GM12878 (cell line): ENCODE measurements at regions not wholly inside any gene's neighbourhood (a gene's known extent, or its start where the extent isn't known, plus 50 kb on each side); places are given as distances from the start of the nearest gene placed in this dataset.

Experiments used
- ATAC-seq: fragments of 200-7000 bp; cut with Tn5 transposase; 3 replicates; pipeline ENCODE4 v1.9.1; 2020; ENCODE audit warnings: mild to moderate bottlenecking, moderate library complexity
- BruUV-seq: library from RNA; stranded (reverse); fragments of 400-500 nt; replicated peaks from 2 replicates; lab custom pipeline; 2021; lab: Mats Ljungman, UMichigan
- CTCF ChIA-PET: fragments of 300-600 bp; sonication (Branson Sonifier 250); formaldehyde crosslinking; extraction: SDS; loops from one replicate; lab custom pipeline; 2021; ENCODE audit warnings: inconsistent platforms; lab: Yijun Ruan, JAX
- POLR2A ChIA-PET: fragments of 350-600 bp; formaldehyde crosslinking; extraction: SDS; loops from one replicate; lab custom pipeline; 2021; ENCODE audit warnings: inconsistent platforms; lab: Charles Lee
- RAD21 ChIA-PET: fragments of 300-600 bp; sonication (Branson Sonifier 250); formaldehyde crosslinking; loops from one replicate; lab custom pipeline; 2023; ENCODE audit warnings: antibody characterized with exemption; ENCODE audit not compliant: unreplicated experiment; lab: Charles Lee
- SMC1A ChIA-PET: fragments of 300-600 bp; sonication (Branson Sonifier 250); formaldehyde crosslinking; loops from one replicate; lab custom pipeline; 2023; ENCODE audit not compliant: unreplicated experiment, uncharacterized antibody; lab: Charles Lee
- DNase-seq: peaks from one replicate; pipeline ENCODE4 v3.0.0-alpha.2; 2011; ENCODE audit warnings: low read depth, low spot score
- FAIRE-seq: peaks from 3 replicates; lab custom pipeline; 2011; peaks lifted over from hg19 to GRCh38; lab: Jason Lieb, UNC
- H2AFZ ChIP-seq: 2 replicates; pipeline ENCODE4 v1.6.0; 2011; ENCODE audit warnings: low read depth, low read length, control low read depth; ENCODE audit not compliant: control insufficient read depth
- H3K27ac ChIP-seq: 2 replicates; pipeline ENCODE4 v1.5.1; 2011; ENCODE audit warnings: control low read depth; ENCODE audit not compliant: control insufficient read depth, insufficient read depth
- H3K27me3 ChIP-seq, 2 experiments: replicated peaks in 1 of 2; 2 replicates each; pipeline versions ENCODE4 v1.6.0 to v1.6.1; 2011; ENCODE audit warnings: low read length in 1 of 2; ENCODE audit not compliant: control insufficient read depth in 2 of 2, insufficient read depth in 2 of 2
- H3K36me3 ChIP-seq, 2 experiments: 2 replicates each; pipeline ENCODE4 v1.5.1; 2011; ENCODE audit warnings: low read length in 1 of 2; ENCODE audit not compliant: control insufficient read depth in 2 of 2, insufficient read depth in 2 of 2
- H3K4me1 ChIP-seq: 2 replicates; pipeline ENCODE4 v1.6.1; 2011; ENCODE audit warnings: mild to moderate bottlenecking, low read length, moderate library complexity, mixed read lengths; ENCODE audit not compliant: control insufficient read depth, insufficient read depth
- H3K4me2 ChIP-seq: 2 replicates; pipeline ENCODE4 v1.6.0; 2011; ENCODE audit warnings: control low read depth; ENCODE audit not compliant: control insufficient read depth, insufficient read depth
- H3K4me3 ChIP-seq: fragments of 200-600 bp; sonication (generic); 2 replicates; pipeline ENCODE4 v1.5.1; 2016
- H3K79me2 ChIP-seq: 2 replicates; pipeline ENCODE4 v1.6.0; 2011; ENCODE audit warnings: low read length; ENCODE audit not compliant: control insufficient read depth, insufficient read depth
- H3K9ac ChIP-seq: 2 replicates; pipeline ENCODE4 v1.8.0; 2011; ENCODE audit warnings: low read length, control low read depth, mixed read lengths; ENCODE audit not compliant: control insufficient read depth, insufficient read depth
- H3K9me3 ChIP-seq: replicated peaks from 3 replicates; pipeline ENCODE4 v1.5.1; 2011; ENCODE audit warnings: mild to moderate bottlenecking, low read length; ENCODE audit not compliant: control insufficient read depth, insufficient read depth
- H4K20me1 ChIP-seq: 2 replicates; pipeline ENCODE4 v1.6.0; 2011; ENCODE audit not compliant: control insufficient read depth, insufficient read depth
- ASH2L ChIP-seq: fragments of 300-600, 200-600 bp; sonication (generic); IDR thresholded peaks from 2 replicates; pipeline ENCODE4 v1.6.1; 2017; ENCODE audit warnings: low read depth, mild to moderate bottlenecking, borderline replicate concordance
- BCL11A ChIP-seq: IDR thresholded peaks from 2 replicates; pipeline ENCODE4 v1.6.1; 2011; ENCODE audit warnings: low read depth, low read length
- BMI1 ChIP-seq: fragments of 450-650 bp; IDR thresholded peaks from 2 replicates; pipeline ENCODE4 v1.6.1; 2016; ENCODE audit warnings: mild to moderate bottlenecking, moderate library complexity, borderline replicate concordance
- GABPA ChIP-seq: IDR thresholded peaks from 2 replicates; pipeline ENCODE4 v1.6.1; 2014; ENCODE audit warnings: antibody characterized with exemption, low read depth, mild to moderate bottlenecking, inconsistent platforms
- MLLT1 ChIP-seq: fragments of 450-650 bp; IDR thresholded peaks from 2 replicates; pipeline ENCODE4 v1.6.1; 2016; ENCODE audit warnings: mild to moderate bottlenecking
- SIX5 ChIP-seq: IDR thresholded peaks from 2 replicates; pipeline ENCODE4 v1.6.1; 2011; ENCODE audit warnings: mild to moderate bottlenecking, low read depth, low read length, moderate library complexity; ENCODE audit not compliant: severe bottlenecking
- TBL1XR1 ChIP-seq: IDR thresholded peaks from 2 replicates; pipeline ENCODE4 v1.6.1; 2012; ENCODE audit warnings: low read depth, low read length, improper control_type of control experiment
- TCF12 ChIP-seq: IDR thresholded peaks from 2 replicates; pipeline ENCODE4 v1.6.1; 2011; ENCODE audit warnings: low read depth, mild to moderate bottlenecking, low read length
- WRNIP1 ChIP-seq: IDR thresholded peaks from 2 replicates; pipeline ENCODE4 v1.6.1; 2011; ENCODE audit warnings: low read depth, low read length, improper control_type of control experiment, borderline replicate concordance
- ZNF217 ChIP-seq: fragments of 450-650 bp; IDR thresholded peaks from 2 replicates; pipeline ENCODE4 v1.6.1; 2017; ENCODE audit warnings: antibody characterized with exemption, mild to moderate bottlenecking
- ZNF592 ChIP-seq: fragments of 450-650 bp; IDR thresholded peaks from 2 replicates; pipeline ENCODE4 v1.6.1; 2017; ENCODE audit warnings: mild to moderate bottlenecking, moderate library complexity
- ZNF622 ChIP-seq: fragments of 450-650 bp; IDR thresholded peaks from 2 replicates; pipeline ENCODE4 v1.6.1; 2017; ENCODE audit warnings: mild to moderate bottlenecking, inconsistent platforms
- ZZZ3 ChIP-seq: IDR thresholded peaks from 2 replicates; pipeline ENCODE4 v1.6.1; 2011; ENCODE audit warnings: low read depth; ENCODE audit not compliant: control insufficient read depth, insufficient read length
- WGBS: methylation state at CpG from one replicate; pipeline ENCODE4 v1.1.6; 2016; ENCODE audit warnings: low lambda C conversion rate; ENCODE audit not compliant: insufficient replicate concordance, insufficient coverage; ENCODE audit errors: missing lambda C conversion rate; 5-methylcytosine and 5-hydroxymethylcytosine counted together
- in situ Hi-C: fragments of 300-500 bp; cut with MboI; formaldehyde crosslinking; loops from 9 replicates; pipeline ENCODE4 v1.14.3; 2018; ENCODE audit warnings: mixed read lengths
- intact Hi-C: fragments of 100-400 bp; cut with micrococcal nuclease; formaldehyde crosslinking; loops from one replicate; pipeline ENCODE4 v1.14.2; 2022; ENCODE audit not compliant: unreplicated experiment

GRCh38 chr11:134562196-134562595, 150.2 kb upstream of the B3GAT1 start:
- no peaks in the 10 kb centered on the region for H3K79me2 ChIP-seq
- no peaks in the 10 kb centered on the region for H3K4me1 ChIP-seq
- WGBS = 10% methylated on average over 4 of the region's 4 CpGs
- SMC1A ChIA-PET = no interaction called here
- H2AFZ ChIP-seq = no peak overlapping the region
- H3K36me3 ChIP-seq = no peaks in the 10 kb centered on the region
- no peak for TF ChIP-seq BMI1
- TF ChIP-seq ASH2L = no peak
- TF ChIP-seq TCF12 = no peak
- TF ChIP-seq TBL1XR1 = no peak
- no peak for TF ChIP-seq GABPA
- TF ChIP-seq WRNIP1 = no peak
- TF ChIP-seq MLLT1 = no peak
- TF ChIP-seq ZZZ3 = no peak
- no peak for TF ChIP-seq ZNF592
- no peak for TF ChIP-seq BCL11A
- TF ChIP-seq SIX5 = no peak
- no peak for TF ChIP-seq ZNF217
- TF ChIP-seq ZNF622 = no peak
- TF ChIP-seq, all 136 proteins: peak for 0
- no peak for FAIRE-seq
- DNase-seq = no peak
- H3K27ac ChIP-seq = no peak overlapping the region
- ChIA-PET CTCF (no interaction called here), POLR2A (no interaction called here), RAD21 (no interaction called here)
- no peaks in the 10 kb centered on the region for H3K9me3 ChIP-seq
- in situ Hi-C loops (no loop called here), intact Hi-C loops (no loop called here)
- no peaks in the 10 kb centered on the region for H4K20me1 ChIP-seq
- no TSS peak for BruUV-seq
- H3K4me3 ChIP-seq = no peak overlapping the region
- no peak for ATAC-seq
- H3K27me3 ChIP-seq = no peaks in the 10 kb centered on the region; a peak in 1 of 4 replicates
- H3K9ac ChIP-seq = no peak overlapping the region
- H3K4me2 ChIP-seq = no peak overlapping the region
